ENCODE measurements at regions not wholly inside any gene's neighbourhood (a gene's known extent, or its start where the extent isn't known, plus 50 kb on each side); places are given as distances from the start of the nearest gene placed in this dataset.

DNA sequence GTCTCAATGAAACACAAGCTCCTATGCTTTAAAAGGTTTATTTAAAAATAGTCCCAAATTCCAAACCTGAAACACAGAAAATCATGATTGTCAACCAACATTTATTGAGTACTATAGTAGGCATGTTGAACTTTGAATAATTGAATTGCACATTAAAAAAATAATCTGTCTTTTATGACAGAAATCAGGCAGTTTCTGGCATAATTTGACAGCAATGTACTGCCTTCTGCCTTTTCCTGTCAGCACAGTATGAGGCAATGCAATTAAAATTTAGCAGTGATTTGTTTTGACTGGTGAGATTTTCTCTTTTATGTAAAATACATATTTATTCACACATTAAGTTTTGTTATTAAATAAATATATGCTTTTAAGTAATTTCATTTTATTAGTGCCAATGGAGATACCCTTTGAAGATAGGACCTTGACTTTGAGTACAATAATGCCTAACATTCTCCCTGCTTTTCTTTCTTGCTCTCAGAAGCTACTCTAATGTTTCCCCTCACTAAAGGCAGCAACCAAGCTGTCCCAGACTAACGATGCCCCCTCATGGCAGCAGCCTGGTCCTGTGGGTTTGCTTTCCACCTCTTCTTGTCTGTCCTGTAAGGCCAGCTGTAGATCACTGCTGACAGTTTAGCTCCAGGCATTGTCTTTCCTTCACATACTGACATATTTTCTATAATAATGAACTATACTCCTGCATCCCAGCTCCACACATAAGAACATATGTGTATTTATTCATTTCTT lies 346.7 kb downstream of the IL20RB start:
- H3K4me1 Mint-ChIP-seq, result no peaks in the 10 kb centered on the region
- H3K36me3 Mint-ChIP-seq, result no peaks in the 10 kb centered on the region
- Histone ChIP-seq H4K20me1 (ENCODE audit: insufficient read depth, low read length) (no peaks in the 10 kb centered on the region), H3K27me3 (ENCODE audit: control insufficient read depth in 2 of 2, insufficient read depth in 2 of 2, low read length in 2 of 2) (no peaks in the 10 kb centered on the region), H3K4me2 (replicated peaks; ENCODE audit: extremely low read depth, low read length, poor library complexity, severe bottlenecking) (no peak overlapping the region), H3K36me3 (replicated peaks in 1 of 2; ENCODE audit: control insufficient read depth in 1 of 2, insufficient read depth in 2 of 2, low read length in 2 of 2) (no peaks in the 10 kb centered on the region), H3K9ac (ENCODE audit: insufficient read depth, low read length, poor library complexity, severe bottlenecking) (no peak overlapping the region), H3K4me1 (ENCODE audit: control insufficient read depth in 1 of 2, insufficient read depth in 2 of 2, low read length in 2 of 2) (no peaks in the 10 kb centered on the region), H3K79me2 (ENCODE audit: insufficient read depth, low read length) (no peaks in the 10 kb centered on the region), H3K9me3 (replicated peaks in 1 of 2; ENCODE audit: control insufficient read depth in 1 of 2, insufficient read depth in 1 of 2, low read length in 2 of 2) (no peaks in the 10 kb centered on the region), H3K4me3 (replicated peaks in 1 of 3; ENCODE audit: low read depth in 2 of 3, low read length in 3 of 3) (no peak overlapping the region), H3K27ac (ENCODE audit: low read depth in 1 of 2, low read length in 2 of 2) (no peak overlapping the region), H2AFZ (ENCODE audit: insufficient read depth, low read depth, low read length, poor library complexity, severe bottlenecking) (no peak overlapping the region)
- WGBS (ENCODE audit: insufficient coverage), result 63% methylated on average over 1 of the region's 1 CpG
- H3K9me3 Mint-ChIP-seq, result peaks cover 0 to 5% (median 0%) of the 10 kb centered on the region in 7 donors
- TF ChIP-seq, protein P1, sequence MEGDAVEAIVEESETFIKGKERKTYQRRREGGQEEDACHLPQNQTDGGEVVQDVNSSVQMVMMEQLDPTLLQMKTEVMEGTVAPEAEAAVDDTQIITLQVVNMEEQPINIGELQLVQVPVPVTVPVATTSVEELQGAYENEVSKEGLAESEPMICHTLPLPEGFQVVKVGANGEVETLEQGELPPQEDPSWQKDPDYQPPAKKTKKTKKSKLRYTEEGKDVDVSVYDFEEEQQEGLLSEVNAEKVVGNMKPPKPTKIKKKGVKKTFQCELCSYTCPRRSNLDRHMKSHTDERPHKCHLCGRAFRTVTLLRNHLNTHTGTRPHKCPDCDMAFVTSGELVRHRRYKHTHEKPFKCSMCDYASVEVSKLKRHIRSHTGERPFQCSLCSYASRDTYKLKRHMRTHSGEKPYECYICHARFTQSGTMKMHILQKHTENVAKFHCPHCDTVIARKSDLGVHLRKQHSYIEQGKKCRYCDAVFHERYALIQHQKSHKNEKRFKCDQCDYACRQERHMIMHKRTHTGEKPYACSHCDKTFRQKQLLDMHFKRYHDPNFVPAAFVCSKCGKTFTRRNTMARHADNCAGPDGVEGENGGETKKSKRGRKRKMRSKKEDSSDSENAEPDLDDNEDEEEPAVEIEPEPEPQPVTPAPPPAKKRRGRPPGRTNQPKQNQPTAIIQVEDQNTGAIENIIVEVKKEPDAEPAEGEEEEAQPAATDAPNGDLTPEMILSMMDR (IDR thresholded peaks at IDR 0.05), result no peak
- intact Hi-C loops (cut with micrococcal nuclease), result no loop called here
- no peaks in the 10 kb centered on the region for H3K27me3 Mint-ChIP-seq (ENCODE audit: low read depth in 3 of 3)
- no peak for DNase-seq
- no peak overlapping the region for H3K27ac Mint-ChIP-seq
- H3K4me3 Mint-ChIP-seq, result no peak overlapping the region

DNA sequence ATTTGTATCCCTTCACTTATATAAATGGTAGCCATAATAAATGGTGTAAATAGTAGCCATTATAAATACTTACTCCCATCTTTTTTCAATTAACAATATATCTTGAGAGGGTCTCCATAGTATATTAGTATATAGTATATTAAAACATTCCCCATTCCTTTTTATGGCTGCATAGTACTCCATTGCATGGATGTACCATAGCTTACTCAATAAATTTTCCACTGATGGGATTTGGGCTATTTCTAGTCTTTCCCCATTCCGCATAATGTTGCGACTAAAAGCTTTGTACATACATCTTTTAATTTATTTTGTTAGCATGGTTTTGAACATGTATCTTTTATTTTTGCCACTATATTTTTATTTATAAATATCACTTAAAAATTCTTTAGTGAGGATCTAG lies 366.3 kb downstream of the IL20RB start:
- H3K36me3 ChIP-seq (replicated peaks in 1 of 2; ENCODE audit: control insufficient read depth in 1 of 2, insufficient read depth in 2 of 2, low read length in 2 of 2), result no peaks in the 10 kb centered on the region
- H3K27me3 ChIP-seq (ENCODE audit: control insufficient read depth in 2 of 2, insufficient read depth in 2 of 2, low read length in 2 of 2), result no peaks in the 10 kb centered on the region
- no peaks in the 10 kb centered on the region for H3K79me2 ChIP-seq (ENCODE audit: insufficient read depth, low read length)
- DNase-seq, result no peak
- Mint-ChIP-seq H3K36me3 (no peaks in the 10 kb centered on the region), H3K9me3 (peaks cover 5 to 15% (median 8%) of the 10 kb centered on the region in 7 donors), H3K27ac (no peak overlapping the region), H3K4me1 (no peaks in the 10 kb centered on the region), H3K4me3 (no peak overlapping the region), H3K27me3 (ENCODE audit: low read depth in 3 of 3) (no peaks in the 10 kb centered on the region)
- no peak overlapping the region for H3K4me2 ChIP-seq (replicated peaks; ENCODE audit: extremely low read depth, low read length, poor library complexity, severe bottlenecking)
- H2AFZ ChIP-seq (ENCODE audit: insufficient read depth, low read depth, low read length, poor library complexity, severe bottlenecking), result no peak overlapping the region
- no peaks in the 10 kb centered on the region for H4K20me1 ChIP-seq (ENCODE audit: insufficient read depth, low read length)
- H3K4me3 ChIP-seq (replicated peaks in 1 of 3; ENCODE audit: low read depth in 2 of 3, low read length in 3 of 3), result no peak overlapping the region
- no CpG with 5 or more reads among the region's 2 CpGs for WGBS (ENCODE audit: insufficient coverage)
- no peaks in the 10 kb centered on the region for H3K4me1 ChIP-seq (ENCODE audit: control insufficient read depth in 1 of 2, insufficient read depth in 2 of 2, low read length in 2 of 2)
- no peak overlapping the region for H3K27ac ChIP-seq (ENCODE audit: low read depth in 1 of 2, low read length in 2 of 2)
- H3K9ac ChIP-seq (ENCODE audit: insufficient read depth, low read length, poor library complexity, severe bottlenecking), result no peak overlapping the region
- TF ChIP-seq, protein P1 (IDR thresholded peaks at IDR 0.05), result no peak
- peaks cover 14 to 21% of the 10 kb centered on the region in 2 donors for H3K9me3 ChIP-seq (replicated peaks in 1 of 2; ENCODE audit: control insufficient read depth in 1 of 2, insufficient read depth in 1 of 2, low read length in 2 of 2)
- intact Hi-C loops (cut with micrococcal nuclease), result no loop called here

All from CD14-positive monocyte (primary cell).